GM19328 (cell line): ENCODE measurements at regions not wholly inside any gene's neighbourhood (a gene's known extent, or its start where the extent isn't known, plus 50 kb on each side); places are given as distances from the start of the nearest gene placed in this dataset.

ENCODE experiments used
- ATAC-seq: cut with Tn5 transposase; IDR thresholded peaks from one replicate; pipeline ENCODE4 v1.9.1; 2021; ENCODE audit warnings: mild to moderate bottlenecking, moderate library complexity; ENCODE audit not compliant: unreplicated experiment

DNA sequence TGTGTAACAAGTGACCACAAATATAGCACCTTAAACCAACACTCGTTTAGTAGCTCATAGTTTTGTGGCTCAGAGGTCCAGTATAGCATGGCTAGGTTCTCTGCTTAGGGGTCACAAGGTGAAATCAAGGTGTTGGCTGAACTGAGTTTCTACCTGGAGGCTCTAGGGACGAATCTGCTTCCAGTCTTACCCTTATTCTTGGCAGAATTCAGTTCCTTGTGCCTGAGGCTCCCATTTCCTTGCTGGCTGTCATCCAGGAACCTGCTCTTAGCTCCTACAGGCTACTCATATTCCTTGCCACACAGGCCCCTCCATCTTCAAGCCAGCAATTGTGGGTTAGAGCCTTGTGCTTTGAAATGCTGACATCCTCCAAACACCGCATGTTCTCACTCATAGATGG lies 212.3 kb upstream of the CDH13 start:
- no peak for ATAC-seq

DNA sequence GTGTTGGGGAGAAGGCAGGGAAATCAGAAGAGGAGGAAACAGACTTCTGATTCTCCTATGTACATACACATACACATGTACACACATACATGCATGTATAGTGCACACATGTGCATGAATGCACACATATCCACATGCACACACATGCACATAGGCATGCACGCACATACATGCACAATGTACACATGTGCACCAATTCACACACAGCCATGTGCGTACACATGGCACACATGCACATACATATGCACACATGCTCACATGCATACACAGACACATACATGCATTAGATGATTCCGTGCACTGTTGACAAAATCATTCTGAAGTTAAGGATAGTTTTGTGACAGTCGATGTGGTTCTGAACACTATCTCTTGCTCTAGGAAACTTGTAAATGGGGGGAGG lies 214.0 kb upstream of the CDH13 start:
- ATAC-seq = no peak

DNA sequence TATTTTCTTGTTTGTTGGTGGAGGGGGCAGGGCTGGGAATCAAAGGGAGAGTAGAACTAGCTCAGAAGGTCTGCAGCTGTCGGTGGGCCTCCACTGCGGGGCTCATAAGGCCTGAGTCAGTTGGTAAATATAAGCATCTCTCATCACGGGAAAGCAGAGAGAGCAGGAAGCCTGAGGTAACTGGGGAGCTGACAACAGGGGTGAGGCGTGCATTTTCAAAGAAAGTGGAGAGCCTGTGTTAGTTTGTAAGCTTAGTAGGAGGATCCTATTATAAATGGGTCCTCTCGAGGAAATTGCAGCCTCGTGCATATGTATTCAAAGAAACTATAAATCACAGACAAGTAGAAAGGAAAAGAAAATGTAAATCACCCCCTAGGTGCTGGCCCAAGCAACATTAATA lies 221.0 kb upstream of the CDH13 start:
- ATAC-seq = no peak

DNA sequence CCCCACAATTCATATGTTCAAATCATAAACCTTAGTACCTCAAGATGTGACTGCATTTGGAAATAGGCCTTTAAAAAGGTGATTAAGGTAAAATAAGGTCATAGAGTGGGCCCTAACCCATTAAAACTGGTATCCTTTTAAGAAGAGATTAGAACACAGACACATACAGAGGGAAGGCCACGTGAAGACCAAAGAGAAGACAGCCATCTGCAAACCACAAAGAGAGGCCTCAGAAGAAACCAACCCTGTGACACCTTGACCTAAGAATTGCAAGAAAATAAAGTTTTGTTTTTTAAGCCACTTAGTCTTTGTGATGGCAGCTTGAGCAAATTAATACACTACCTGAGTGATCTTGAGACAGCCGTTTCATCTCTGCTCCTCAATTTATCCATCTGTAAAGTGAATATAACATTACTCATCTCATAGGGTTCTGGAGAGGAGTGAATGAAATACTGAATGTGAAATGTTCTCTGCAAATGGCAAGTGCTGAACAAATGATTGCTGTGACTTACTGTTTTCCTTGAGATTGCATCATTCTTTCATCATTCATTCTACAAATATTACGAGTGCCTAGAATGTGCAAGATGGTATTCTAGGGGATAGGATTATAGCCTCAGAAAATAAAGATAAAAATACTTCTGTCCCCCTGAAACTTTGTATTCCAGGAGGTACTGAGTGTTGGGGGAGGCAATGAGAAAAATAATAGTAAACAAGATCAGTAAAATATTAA lies 222.0 kb upstream of the CDH13 start:
- ATAC-seq = no peak

DNA sequence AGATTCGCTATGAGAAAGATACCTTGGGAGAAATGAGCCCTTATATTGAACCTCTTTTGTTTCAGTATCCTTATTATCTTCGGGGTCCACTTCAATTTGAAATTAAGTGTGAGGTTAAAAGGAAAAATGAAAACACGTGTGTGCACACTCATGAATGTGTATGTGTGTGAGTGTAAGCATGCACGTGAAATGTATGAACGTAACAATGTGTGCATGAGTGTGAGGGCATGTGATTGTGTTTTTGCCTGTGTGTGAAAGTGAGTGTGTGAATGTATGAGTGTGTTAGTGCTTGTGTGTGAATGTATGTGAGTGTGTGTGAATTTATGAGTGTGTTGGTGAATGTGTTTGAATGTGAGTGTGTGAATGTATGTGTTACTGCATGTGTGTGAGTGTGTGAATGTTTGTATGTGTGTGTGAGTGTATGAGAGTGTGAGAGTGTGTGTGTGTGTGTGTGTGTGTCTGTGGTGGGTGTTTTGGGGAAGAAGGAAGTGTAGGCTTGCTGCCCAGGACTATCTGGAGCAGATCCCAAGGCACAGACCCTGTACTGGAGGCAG lies 224.0 kb upstream of the CDH13 start:
- ATAC-seq = no peak

DNA sequence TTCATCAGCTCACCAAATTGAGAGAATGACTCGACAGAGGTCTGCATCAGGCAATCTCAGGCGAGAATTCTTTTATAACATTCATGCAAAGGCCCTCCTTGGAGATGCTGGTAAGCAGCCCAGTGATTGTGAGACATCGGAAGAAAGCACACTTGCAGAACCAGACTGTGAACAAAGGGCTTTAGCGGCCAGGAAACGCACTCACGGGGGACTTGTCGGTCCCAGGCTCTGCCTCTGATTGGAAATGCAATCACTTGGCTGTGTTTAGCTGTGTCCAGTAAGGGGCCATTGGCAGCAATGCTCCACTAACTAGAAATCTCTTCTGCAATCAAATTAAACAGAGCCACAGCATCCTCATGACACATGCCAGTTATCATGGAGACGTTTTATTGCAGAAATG lies 226.7 kb upstream of the CDH13 start:
- no peak for ATAC-seq

DNA sequence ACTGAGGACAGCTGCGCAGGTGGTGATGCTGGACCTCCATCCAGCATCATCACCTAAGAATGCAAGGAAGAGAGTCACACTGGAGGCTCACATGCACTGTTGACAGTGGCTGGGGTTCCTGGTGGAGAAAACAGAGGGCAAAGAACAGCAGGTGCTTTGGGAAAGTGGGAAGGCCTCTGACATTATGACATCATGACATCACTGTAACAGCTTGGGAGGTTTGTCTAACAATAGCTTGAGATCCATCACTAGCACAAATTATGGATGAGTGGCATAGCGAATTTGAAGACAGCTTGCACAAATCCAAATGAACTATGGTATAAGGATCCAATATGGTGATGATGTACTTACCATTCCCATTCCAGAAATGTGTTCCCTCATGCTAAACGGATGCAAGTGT lies 226.5 kb upstream of the MPHOSPH6 start:
- ATAC-seq = no peak

DNA sequence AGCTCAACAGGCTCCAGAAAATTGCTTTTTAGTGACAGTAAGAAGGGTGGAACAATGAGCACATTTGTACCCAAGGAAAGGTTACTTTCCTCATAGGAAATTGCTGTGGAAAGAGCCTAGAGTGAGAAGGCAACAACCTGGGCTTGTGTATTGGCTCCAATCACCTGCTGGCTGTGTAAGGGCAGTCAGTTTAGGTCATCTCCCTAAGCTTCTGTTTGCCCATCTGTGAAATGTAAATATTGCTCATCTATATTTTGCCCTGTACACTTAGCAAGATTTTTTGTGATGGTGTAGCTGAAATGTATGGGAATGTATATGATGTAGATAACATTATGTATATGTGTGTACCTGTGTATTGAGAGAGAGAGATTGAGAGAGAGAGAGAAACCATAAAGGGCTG lies 225.2 kb upstream of the MPHOSPH6 start:
- ATAC-seq = no peak

DNA sequence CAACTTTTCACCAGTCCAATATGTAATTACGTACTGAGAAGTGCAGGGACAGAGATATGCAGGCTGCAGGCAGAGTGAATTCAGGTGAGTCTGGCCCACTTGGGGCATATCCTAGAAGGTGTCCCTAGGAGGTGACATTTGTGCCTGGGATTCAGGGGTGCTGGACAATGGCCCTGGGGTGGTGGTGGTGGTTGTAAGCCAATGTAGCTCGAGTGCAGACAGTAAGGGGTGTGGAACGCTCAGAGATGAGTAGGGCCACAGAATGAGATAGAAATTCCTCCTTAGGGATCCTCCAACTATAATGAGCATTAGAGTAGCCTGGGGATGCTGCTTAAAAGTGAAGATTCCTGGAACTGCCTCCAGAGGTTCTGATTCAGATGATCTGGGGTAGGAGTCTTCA lies 221.7 kb upstream of the MPHOSPH6 start:
- no peak for ATAC-seq

DNA sequence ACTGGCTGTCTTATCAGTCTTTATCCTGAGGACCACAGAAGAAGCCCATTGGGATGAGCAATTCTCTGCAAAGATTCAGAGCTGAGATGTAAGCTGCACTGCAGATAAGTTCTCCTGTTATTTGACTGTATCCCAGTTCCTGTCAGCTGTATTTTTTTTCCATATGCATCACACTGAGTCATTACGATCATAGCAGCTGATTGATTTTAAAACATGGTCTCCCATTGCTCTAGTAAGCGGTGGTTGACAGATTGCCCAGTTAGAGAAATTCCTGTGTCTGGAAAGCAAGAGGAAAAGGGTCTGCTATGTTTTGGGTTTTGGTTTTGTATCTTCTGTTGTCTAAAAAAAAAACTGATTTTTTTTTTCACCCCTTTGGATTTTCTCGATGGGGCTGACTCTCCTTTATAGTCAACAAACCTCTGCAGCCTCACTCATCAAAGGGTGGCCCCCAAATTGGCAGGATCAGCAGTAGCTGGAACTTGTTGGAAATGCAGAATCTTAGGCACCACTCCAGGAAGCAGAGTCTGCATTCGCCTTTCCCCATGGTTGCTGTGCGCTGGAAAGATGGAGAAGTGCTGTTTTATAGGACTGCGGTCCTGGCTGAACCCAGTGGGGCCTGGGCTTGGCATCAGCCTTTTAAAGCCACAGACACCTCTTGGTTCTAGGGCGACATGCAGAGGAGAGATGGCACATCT lies 220.1 kb upstream of the MPHOSPH6 start:
- no peak for ATAC-seq

DNA sequence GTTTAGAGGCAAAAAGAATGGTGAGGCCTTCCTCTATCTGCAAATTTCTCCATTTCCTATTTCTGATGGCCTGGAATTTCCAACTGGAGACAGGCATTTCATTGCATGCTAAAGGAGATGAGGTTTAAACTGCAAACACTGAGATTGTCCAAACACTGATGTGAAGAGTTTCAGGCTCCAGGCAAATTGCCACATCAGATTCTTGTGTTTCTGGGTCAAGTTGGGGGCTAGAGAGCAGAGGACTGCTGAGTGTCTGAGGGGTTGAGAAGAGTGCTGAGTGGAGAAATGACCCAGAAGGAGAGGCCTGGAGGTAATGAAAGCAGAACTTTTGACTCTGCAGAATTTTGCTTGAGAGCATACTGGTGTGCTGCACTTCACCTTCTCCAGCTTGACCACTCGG lies 216.7 kb upstream of the MPHOSPH6 start:
- ATAC-seq = no peak

DNA sequence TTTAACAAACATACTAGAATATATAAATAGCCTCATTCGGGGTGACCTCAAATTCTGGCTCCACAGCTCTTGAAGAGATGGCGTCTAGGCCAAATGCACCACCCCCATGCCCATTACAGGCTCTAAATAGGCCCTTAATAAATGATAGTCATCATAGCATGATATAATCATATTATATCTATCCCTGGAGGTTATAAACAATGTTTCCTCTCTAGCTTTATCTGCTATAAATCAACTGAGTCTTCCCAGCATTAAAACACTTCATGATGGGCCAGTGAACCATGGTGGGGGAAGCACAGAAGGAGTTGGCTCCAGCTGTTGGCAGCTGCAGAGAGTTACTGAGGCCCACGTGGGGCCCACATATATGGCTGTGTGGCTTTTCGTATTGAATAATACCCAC lies 214.9 kb upstream of the MPHOSPH6 start:
- ATAC-seq = no peak

DNA sequence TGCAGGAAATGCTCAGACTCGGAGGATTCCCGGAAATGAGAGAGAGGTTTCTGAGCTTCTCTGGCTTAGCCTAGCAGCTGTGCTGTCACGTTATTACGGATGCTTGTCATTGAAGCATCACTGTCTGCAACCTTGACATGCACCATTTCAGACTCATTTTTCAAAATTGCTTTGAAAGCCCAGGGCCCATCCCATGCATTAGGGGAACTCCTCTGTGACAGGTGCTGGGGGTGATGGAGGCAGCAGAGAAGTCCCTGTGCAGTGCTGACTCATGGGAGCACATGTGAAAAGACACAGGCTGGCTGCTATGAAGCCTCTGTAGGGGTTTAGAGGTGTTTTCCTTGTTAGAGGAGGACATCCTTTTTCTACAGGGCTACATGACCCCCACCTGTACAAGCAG lies 214.0 kb upstream of the MPHOSPH6 start:
- ATAC-seq = no peak

DNA sequence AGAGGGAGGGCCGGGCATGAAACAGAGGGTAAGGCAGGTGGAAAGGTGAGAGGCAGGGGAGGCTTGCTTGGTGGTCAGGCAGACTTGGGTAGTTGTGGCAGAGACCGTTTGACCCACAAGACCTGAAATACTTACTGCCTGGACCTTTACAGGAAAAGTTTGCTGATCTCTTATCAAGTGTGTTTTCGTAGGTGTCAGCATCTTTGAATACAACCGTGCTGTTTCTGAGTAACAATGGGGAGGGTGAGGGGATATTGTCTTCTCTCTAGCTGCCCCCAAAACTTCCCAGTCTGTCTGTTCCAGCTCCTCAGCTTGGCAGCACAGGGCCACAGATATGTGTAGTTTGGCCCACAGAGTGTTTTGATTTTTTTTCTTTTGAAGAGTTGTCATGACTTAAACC lies 212.5 kb upstream of the MPHOSPH6 start:
- ATAC-seq = no peak

DNA sequence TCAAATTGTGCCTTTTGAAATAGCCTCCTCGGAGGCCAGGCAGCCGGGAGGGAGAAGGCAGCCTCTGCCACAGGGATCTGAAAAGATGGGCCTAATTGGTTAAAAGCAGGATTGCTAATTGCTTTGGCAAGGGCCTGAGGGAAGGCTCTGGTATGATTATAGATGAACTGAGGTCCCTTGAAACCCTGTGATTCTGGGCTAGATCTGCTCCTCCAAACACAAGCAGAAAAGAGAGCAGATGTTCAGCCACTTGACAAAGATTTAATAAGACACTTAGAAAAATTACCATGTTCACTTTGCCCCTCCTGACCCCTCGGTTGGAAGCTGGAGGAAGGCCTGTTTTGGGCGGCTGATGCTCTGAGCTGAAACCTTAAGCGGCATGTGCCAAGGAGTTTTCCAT lies 209.5 kb upstream of the MPHOSPH6 start:
- no peak for ATAC-seq

DNA sequence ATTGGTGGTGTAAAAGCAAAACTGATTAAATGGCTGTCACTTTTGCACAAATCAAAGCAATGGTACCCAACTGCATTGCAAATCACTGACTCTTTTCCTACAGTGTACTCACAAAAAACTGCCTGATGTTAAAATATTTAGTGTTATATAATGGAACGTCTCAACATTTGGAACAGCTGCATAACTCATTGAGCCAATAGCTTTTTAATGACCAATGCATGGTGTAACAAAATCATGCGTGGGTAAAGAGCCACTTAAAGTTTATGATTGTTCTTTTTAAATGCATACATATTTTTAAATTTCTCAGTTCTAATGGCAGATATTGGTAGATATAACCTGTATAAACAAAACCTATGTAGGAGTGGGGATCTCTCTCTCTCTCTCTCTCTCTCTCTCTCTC lies 204.0 kb upstream of the MPHOSPH6 start:
- ATAC-seq = no peak

DNA sequence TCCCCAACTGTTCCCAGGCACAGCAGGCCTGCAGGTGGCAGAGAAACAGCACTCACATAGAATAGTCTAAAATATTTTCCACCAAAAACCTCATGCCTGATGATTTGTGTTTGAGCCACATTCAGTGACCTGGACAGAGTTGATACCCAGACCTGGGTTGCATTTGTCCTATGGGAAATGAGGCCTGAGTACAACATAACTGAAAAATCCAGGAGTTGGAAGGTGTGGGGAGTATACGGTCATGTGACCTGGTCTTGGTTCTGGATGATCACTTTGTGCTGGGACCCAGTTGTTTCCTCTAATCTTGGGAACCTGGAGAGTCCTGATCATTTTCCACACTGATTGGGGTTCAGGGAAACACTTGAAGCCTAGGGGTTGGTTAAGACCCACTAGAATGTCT lies 200.3 kb upstream of the MPHOSPH6 start:
- no peak for ATAC-seq

DNA sequence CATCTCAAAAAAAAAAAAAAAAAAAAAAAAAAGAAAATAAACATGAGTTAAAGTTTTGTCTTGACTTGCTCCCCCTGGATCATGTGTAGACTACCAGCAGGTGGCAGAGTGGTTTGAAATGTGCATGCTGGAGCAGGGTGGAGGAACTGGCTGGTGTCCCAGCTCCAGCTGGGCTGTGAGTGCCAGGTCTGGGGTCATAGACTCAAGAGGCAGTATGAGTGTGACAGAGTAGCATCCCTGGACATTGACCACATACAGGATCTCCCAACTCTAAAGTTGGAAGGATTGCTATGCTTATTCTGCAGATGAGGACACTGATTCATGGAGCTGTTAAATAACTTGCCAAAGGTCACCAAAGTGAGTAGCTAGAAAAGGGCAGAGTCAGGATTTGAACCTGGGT lies 198.0 kb upstream of the MPHOSPH6 start:
- no peak for ATAC-seq

DNA sequence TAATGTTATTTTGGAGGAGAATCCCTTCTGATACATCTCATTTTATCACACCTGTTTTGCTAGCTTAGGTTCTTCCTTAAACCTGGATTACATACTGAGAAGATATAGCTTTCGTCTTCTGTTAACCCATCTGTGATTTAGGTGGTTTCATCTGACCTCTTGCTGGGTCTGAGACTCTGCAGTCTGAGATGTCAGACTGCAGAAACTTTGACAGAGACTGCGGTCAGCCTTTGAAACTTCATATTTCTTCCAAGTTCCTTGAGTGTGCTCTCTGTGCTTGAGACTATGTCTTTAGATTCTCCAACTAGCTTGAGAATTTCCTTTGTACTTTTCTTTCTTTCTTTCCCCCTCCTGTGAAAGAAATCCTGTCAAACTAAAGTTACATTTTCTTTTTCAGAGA lies 196.4 kb upstream of the MPHOSPH6 start:
- ATAC-seq = no peak

DNA sequence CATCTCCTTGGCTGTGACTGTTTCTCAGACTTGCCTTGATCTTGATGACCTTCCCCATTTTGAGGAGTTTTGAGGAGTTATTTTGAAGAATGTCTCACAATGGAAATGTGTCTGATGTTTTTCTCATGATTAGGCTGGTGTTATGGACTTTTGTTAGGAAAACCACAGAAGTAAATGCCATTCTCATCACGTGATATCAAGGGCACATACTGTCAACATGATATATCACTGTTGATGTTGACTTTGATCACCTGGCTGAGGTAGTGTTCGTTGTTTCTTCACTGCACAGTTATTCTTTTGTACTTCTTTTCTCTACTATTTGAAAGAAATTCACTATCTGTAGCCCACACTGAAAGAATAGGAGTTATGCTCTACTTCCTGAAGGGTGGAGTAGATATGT lies 194.7 kb upstream of the MPHOSPH6 start:
- no peak for ATAC-seq

DNA sequence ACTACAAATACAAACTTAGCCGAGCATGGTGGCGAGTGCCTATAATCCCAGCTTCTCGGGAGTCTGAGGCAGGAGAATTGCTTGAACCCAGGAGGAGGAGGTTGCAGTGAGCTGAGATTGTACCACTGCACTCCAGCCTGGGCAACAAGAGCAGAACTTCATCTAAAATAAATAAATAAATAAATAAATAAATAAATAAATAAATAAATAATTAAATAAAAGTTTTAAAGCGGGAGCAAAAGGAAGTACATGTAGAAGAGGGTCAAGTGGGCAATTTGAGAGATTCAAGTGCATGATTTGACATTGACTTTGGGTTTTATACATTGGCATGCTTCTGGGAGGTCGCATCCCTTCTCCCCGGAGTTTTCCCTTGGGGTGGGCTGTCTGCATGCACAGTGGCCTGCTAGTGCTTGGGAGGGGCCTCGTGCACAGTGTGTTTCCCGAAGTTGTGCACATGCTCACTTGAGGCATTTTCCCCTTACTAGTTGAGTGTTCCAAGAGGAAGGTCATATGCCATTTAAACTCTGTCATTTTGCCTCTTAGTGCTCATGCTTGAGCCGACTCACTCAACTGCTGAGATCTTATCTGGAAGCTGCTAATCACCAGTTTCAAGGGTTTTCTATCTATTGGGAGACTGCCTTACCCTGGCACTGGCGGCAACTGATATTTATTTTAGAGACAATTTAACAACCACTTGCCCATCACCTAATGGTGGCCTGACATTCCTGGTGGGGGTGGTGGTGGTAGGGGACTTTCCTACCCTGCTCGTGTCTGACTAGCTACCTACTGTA lies 193.2 kb upstream of the MPHOSPH6 start:
- no peak for ATAC-seq

DNA sequence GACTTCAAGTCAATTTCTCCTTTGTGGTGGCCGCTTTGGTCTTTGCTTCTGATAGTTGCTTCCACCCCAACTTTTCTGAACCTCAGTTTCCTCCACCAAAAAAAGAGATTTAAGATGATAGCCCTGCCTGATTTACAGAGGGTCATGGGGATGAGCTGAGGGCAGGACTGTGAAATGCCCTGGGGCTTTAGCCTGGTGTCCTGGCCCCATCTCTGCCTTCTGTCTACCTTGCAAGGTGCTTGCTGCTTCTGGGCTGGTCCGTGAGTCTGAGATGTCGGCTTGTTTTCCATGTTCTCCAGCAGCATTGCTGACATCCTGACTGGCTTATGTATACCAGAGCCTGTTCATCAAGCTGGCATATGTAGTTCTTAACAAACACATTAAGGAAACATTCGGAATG lies 191.9 kb upstream of the MPHOSPH6 start:
- no peak for ATAC-seq
